Keratinocyte (primary cell): ENCODE measurements at regions not wholly inside any gene's neighbourhood (a gene's known extent, or its start where the extent isn't known, plus 50 kb on each side); places are given as distances from the start of the nearest gene placed in this dataset.

Source experiments
- CTCF ChIP-seq, 3 experiments: IDR thresholded peaks in 1 of 3; conservative IDR thresholded peaks in 1 of 3; optimal IDR thresholded peaks in 1 of 3; 2 replicates in 2 of 3; 3 replicates in 1 of 3; pipeline versions ENCODE3 to v1.5.1; 2011; ENCODE audit warnings: low read length in 3 of 3, mild to moderate bottlenecking in 3 of 3, moderate library complexity in 2 of 3, control low read depth in 1 of 3, inconsistent platforms in 1 of 3; ENCODE audit not compliant: insufficient read depth in 2 of 3; ENCODE audit errors: extremely low read depth in 1 of 3
- EZH2 ChIP-seq: IDR thresholded peaks from one replicate; pipeline ENCODE4 v1.6.1; 2012; ENCODE audit warnings: inconsistent platforms, mild to moderate bottlenecking, low read length, moderate library complexity

DNA sequence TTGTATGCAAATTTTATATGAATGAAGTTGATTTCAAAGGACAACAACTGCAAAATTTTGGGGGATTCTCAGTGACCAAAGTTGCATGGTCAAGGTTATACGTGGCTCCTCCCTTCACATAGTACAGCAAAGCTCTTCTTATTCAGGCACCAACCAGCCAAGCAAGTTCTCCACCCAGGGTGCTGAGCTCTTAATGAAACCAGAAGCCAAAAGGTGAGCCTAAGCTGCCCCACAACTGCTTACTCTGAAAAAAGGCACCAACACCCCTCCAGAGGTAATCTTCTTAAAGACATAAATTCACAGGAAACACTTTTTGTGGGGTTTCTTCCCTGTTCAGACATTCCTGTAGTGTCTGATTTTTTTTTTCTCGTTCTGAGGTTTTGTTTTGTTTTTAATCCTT lies 106.1 kb upstream of the GMNC start:
- TF ChIP-seq CTCF (optimal IDR thresholded peaks at IDR 0.05 in 1 of 3, IDR thresholded peaks at IDR 0.05 in 1 of 3, conservative IDR thresholded peaks at IDR 0.05 in 1 of 3; ENCODE audit: extremely low read depth in 1 of 3, insufficient read depth in 2 of 3, low read length in 3 of 3) (no peak), EZH2 (no peak)
